A673 (cell line): ENCODE measurements at regions not wholly inside any gene's neighbourhood (a gene's known extent, or its start where the extent isn't known, plus 50 kb on each side); places are given as distances from the start of the nearest gene placed in this dataset.

Experiments
- CTCF ChIP-seq: fragments of 300-800, 200-600 bp; sonication (generic); conservative IDR thresholded peaks from 2 replicates; pipeline ENCODE4 v1.5.1; 2017; ENCODE audit warnings: low read depth, mild to moderate bottlenecking, antibody characterized with exemption, low read length, moderate library complexity, mixed read lengths
- EZH2 ChIP-seq: fragments of 200-600 bp; sonication (generic); IDR thresholded peaks from 2 replicates; pipeline ENCODE4 v1.6.1; 2017; ENCODE audit warnings: borderline replicate concordance, low read depth, mild to moderate bottlenecking, mixed read lengths, antibody characterized with exemption, low read length; ENCODE audit not compliant: poor library complexity, severe bottlenecking

GRCh38 chr5:9698125-9698826, 68.1 kb upstream of the TAS2R1 start:
- TF ChIP-seq CTCF: no peak
- TF ChIP-seq EZH2: no peak
